NCI-H524 treated with DMSO at 0.1 percent for 48 hours (cell line): ENCODE measurements at regions not wholly inside any gene's neighbourhood (a gene's known extent, or its start where the extent isn't known, plus 50 kb on each side); places are given as distances from the start of the nearest gene placed in this dataset.

Experiments
- DNase-seq: peaks from one replicate; lab custom pipeline; 2025; lab: John Stamatoyannopoulos, UW

DNA sequence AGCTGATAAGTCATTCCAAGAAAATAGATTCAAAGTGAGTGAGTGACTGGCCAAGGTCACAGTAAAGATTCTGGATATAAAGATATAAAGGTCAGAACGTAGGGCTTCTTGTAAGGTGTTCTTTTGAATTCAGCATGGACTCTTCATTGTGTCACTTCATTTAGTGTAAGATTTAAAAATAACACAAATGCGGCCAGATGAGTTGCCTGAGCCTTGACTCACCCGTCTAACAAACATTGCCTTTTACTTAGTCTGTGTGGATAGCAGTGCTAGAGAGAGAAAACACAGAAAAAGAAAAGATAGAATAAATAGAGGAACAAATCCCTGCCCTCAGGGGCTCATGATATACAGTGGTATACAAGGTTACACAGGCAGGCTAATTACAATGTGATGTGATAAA lies 223.4 kb downstream of the PLPP3 start:
- no peak for DNase-seq

DNA sequence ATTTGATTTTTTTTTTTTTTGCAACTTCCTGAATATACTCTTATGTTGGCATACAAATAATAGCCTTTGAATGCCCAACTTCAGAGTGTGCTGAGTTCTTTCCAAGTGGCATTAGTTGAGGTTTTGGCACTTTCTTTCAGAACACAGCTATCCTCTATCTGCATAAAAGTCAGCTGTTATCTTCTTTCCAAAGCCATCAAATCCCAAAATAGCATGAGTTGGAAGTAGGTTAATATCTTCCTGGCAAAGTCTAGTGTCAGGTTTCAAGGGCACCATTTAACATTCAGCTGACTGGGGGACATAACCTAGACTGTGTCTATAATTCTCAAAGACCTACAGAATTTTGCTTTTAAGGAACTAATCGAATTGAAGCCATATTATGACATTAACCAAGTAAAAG lies 223.9 kb downstream of the PLPP3 start:
- no peak for DNase-seq

- DNase-seq: no peak
These were observed 233.5 kb downstream of the PLPP3 start for GRCh38 chr1:56345831-56346230.

DNA sequence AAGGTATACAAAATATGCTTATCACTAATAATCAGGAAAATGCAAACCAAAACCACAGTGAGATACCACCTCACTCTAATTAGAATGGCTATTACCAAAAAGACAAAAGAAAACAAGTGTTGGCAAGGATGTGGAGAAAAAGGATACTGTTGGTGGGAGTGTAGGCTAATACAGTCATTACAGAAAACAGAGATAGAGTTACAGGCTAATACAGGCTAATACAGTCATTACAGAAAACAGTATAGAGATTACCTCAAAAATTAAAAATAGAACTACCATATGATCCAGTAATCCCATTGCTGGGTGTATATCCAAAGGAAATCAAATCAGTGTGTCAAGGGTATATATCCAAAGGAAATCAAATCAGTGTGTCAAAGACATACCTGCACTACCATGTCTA lies 238.4 kb downstream of the PLPP3 start:
- no peak for DNase-seq

DNA sequence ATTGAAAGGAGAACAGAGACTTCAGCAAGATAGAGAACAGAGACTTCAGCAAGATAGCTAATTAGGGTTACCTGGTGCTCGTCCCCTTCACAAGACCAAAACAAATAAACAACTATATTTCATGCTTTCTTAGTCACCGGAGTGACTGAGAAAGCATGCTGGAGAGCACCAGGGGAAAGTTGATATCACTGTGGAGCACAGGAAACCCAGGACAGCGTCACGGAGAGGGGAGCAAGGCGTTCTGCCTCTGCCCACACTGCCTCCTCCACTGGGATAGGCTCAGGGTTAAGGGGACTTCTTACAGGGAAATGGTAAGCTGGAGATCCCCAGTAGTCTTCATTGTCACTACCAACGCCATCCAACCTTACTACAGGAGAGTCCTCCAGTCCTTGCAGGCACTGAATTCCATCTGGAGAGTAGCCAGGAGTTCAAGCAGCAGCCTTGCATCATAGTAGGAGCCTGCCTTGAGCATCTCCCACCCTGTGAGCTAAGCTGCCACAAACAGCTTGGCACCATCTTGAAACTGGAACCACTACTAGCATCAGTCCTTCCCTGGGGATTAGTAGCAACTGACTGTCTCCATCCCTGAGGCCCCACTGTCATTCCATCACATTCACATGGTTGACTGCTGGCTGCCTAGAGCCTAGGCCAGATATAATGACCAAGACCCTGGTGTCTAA lies 239.4 kb downstream of the PLPP3 start:
- no peak for DNase-seq

- no peak for DNase-seq
These were observed 240.3 kb downstream of the PLPP3 start for GRCh38 chr1:56339093-56339492.

GRCh38 chr1:56336982-56337381 lies 242.4 kb downstream of the PLPP3 start:
- DNase-seq: no peak

DNA sequence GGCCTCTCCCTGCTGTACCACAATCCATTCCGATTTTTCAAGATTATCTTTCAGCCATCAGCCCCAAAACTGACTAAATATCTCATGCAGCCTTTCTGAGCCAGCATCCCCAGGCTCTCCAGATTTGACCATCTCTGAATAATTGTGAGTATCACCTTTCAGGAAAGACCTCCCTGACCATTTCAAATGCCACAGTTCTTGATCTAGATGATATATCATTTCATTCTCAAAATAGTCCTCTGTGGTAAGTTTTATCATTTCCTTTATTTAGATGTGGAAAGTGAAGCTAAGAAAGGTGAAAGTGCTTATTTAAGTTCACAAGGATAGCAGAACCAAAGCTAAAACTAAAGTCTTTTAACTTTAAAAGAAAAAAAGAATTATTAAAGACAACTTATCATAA lies 244.0 kb downstream of the PLPP3 start:
- no peak for DNase-seq

- no peak for DNase-seq
These were observed 245.3 kb downstream of the PLPP3 start for GRCh38 chr1:56334047-56334446.

- no peak for DNase-seq
These were observed 245.9 kb downstream of the PLPP3 start for GRCh38 chr1:56333461-56333860.

GRCh38 chr1:56331892-56332567 lies 247.3 kb downstream of the PLPP3 start:
- no peak for DNase-seq

DNA sequence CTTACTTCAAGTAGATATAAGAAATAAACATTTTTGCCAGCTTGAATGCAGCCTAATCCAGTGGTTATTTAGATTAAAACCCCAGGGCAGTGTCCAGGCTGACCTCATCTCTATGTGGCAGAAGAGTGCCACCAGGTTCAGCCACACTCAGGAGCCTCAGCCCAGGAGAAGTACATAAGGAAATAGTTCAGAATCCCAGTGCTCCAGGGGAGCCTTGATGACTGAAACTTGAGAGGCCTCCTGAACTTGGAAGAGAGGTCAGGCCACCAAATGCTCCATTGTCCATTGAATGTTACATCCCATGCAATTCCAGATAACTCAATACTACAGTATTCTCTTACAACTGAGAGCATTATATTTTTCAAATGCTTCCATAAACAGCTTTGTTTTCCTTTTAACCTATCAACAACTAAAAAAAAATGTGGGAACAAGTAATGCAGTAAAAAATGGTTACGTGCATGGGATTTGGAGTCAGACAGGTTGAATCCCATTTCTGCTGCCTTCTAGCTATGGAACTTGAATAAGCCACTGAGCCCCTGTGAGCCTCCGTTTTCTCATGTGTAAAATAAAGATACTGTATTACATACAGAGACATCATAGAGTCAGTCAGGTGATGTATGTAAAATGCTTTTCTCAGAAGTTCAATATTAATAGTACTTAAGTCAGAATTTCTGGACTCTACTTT lies 248.0 kb downstream of the PLPP3 start:
- DNase-seq: no peak

- no peak for DNase-seq
These were observed 248.9 kb downstream of the PLPP3 start for GRCh38 chr1:56330391-56331026.

DNA sequence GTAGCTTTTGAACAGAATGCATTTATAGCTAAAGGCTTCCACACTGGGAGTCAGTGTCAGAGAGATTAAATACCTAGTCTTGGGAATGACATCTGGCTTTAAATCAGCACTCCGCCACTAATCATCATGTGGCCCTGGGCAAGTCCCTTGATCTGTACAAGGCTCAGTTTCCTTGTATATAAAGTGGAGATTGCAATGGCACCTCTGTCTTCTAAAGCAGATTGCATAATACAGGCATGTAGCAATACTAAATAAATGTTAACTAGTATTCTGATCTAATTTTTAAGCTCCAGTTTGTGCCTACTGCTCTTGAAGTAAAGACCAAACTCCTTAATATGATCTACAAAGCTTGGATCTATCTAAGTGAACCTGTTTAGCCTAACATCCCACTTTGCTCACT lies 249.4 kb downstream of the PLPP3 start:
- DNase-seq: no peak

DNA sequence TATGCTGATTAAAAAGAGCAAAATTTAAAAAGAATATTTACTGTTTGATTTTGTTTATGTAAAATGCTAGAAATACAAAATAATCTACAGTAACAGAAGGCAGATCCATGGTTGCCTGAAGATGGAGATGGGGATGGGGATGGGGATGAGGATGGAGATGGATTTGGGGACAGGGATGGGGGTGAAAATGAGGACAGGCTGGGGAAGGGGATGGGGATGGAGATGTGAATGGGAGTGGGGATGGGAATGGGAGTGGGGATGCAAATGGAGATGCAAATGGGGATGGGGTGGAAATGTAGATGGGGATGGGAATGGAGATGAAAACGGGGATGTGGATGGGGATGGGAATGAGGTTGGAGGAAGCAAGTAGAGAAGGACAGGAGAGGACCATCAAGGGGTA lies 252.2 kb downstream of the PLPP3 start:
- no peak for DNase-seq

DNA sequence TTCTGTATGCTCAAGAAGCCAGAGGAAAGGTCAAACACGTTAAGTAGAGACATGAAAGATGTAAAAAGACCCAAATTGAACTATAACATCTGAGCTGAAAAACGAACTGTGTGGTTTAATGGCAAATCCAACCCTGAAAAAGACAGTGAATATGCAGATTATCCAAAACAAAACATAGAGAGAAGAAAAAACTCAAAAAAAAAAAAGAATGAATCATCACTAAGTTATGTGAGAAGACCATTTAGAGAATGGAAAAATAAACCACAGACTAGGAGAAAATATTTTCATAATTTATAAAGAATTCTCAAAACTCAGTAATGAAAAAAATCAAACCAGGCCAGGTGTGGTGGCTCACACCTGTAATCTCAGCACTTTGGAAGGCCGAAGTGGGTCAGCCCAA lies 253.3 kb downstream of the PLPP3 start:
- no peak for DNase-seq

- no peak for DNase-seq
These were observed 254.9 kb downstream of the PLPP3 start for GRCh38 chr1:56324504-56324903.

- DNase-seq: no peak
These were observed 257.2 kb downstream of the PLPP3 start for GRCh38 chr1:56322211-56322610.

GRCh38 chr1:56321150-56321490 lies 258.2 kb downstream of the PLPP3 start:
- DNase-seq: no peak

- DNase-seq: no peak
These were observed 258.8 kb downstream of the PLPP3 start for GRCh38 chr1:56320464-56321149.

GRCh38 chr1:56317722-56318121 lies 261.6 kb downstream of the PLPP3 start:
- DNase-seq: no peak

GRCh38 chr1:56315293-56315942 lies 263.9 kb downstream of the PLPP3 start:
- DNase-seq: no peak
